ENCODE measurements at regions not wholly inside any gene's neighbourhood (a gene's known extent, or its start where the extent isn't known, plus 50 kb on each side); places are given as distances from the start of the nearest gene placed in this dataset.

DNA sequence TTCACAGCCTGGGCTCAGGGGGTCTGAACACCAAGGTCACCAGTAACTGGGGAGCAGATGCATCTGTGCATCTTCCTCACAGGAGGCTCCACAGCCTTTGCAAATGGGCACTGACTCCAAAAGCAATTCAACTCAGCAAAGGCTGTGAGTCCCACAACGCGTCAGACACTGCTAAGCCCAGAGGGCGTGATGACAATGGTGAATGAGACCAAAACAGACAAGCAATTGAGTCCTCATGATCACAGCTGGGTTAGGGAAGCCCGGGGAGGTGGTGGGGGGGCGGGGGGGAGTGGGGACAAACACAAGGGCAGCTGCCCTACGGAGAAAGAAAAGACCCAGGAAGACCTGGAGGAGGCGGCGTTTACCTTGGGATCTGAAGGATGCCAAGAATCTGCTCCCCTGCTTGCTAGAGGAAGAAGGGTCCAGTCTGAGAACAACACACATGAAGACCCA lies 61.6 kb upstream of the RNF32 start:
- TF ChIP-seq POLR2AphosphoS5 (IDR thresholded peaks at IDR 0.05; ENCODE audit: insufficient read depth, low read depth, low read length) (no peak), FOS (IDR thresholded peaks at IDR 0.05; ENCODE audit: borderline replicate concordance, insufficient read depth, low read length) (no peak), JUN (IDR thresholded peaks at IDR 0.05; ENCODE audit: borderline replicate concordance, insufficient read depth, insufficient read length, low read depth) (no peak)
- no peaks in the 10 kb centered on the region for H3K36me3 ChIP-seq (ENCODE audit: control insufficient read depth in 2 of 2, extremely low read depth in 1 of 2, insufficient read depth in 2 of 2, low read length in 2 of 2)
- no TSS peak for BruUV-seq (replicated peaks)
- H3K27ac ChIP-seq (ENCODE audit: insufficient read depth, low read depth, low read length): no peak overlapping the region
- H3K9me1 ChIP-seq (replicated peaks; ENCODE audit: control insufficient read depth, extremely low read depth, insufficient read depth, low read length): no peaks in the 10 kb centered on the region
- H4K20me1 ChIP-seq (replicated peaks; ENCODE audit: control insufficient read depth, extremely low read depth, insufficient read depth, low read length): no peaks in the 10 kb centered on the region
- dilution Hi-C loops (cut with MboI; ENCODE audit: extremely low pct_ligation_motif_present, low sequenced_read_pairs) (no loop called here), intact Hi-C loops (cut with micrococcal nuclease) (no loop called here)
- FAIRE-seq: no peak
- no peak overlapping the region for H3K4me2 ChIP-seq (ENCODE audit: insufficient read depth, low read length)
- no peak overlapping the region for H3K4me3 ChIP-seq (replicated peaks in 1 of 3; ENCODE audit: insufficient read depth in 1 of 3, low read depth in 1 of 3, low read length in 3 of 3)
- DNase-seq (ENCODE audit: low read depth, low spot score): no peak
- no peak overlapping the region for H3K9ac ChIP-seq (replicated peaks; ENCODE audit: extremely low read depth, insufficient read depth, low read length)
- H3K9me3 ChIP-seq (replicated peaks; ENCODE audit: control insufficient read depth, insufficient read depth, low read length): no peaks in the 10 kb centered on the region
- no peaks in the 10 kb centered on the region for H3K79me2 ChIP-seq (ENCODE audit: control insufficient read depth, insufficient read depth, low read length)
- H3K4me1 ChIP-seq (ENCODE audit: control insufficient read depth, extremely low read depth, insufficient read depth, low read length): no peaks in the 10 kb centered on the region
- H2AFZ ChIP-seq (ENCODE audit: low read depth, low read length): no peak overlapping the region
- POLR2A ChIA-PET: no interaction called here
- CTCF ChIA-PET: no interaction called here
- H3K27me3 ChIP-seq (ENCODE audit: control insufficient read depth in 2 of 2, insufficient read depth in 2 of 2, low read length in 2 of 2): no peaks in the 10 kb centered on the region

DNA sequence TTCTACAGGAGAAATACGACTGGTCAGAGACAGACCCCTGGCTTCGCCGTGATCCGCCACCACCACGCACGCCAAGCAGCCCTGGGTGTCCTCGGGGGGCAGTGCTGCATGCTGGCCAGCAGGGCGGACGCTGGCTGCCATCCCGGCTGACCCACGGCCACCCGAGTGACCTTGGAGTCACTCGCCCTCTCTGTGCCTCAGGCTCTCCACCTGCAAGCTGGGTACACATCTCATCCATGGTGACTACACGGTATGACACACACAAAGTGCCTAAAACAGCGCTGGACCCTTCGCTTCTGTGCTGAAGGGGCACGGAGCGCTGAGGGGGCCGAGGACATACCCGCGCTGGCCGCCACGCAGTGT lies 62.0 kb upstream of the RNF32 start:
- no peaks in the 10 kb centered on the region for H3K9me1 ChIP-seq (replicated peaks; ENCODE audit: control insufficient read depth, extremely low read depth, insufficient read depth, low read length)
- no peak overlapping the region for H3K27ac ChIP-seq (ENCODE audit: insufficient read depth, low read depth, low read length)
- dilution Hi-C loops (cut with MboI; ENCODE audit: extremely low pct_ligation_motif_present, low sequenced_read_pairs): no loop called here
- H3K9ac ChIP-seq (replicated peaks; ENCODE audit: extremely low read depth, insufficient read depth, low read length): no peak overlapping the region
- H3K27me3 ChIP-seq (ENCODE audit: control insufficient read depth in 2 of 2, insufficient read depth in 2 of 2, low read length in 2 of 2): no peaks in the 10 kb centered on the region
- ChIA-PET POLR2A (no interaction called here), CTCF (no interaction called here)
- no peaks in the 10 kb centered on the region for H3K9me3 ChIP-seq (replicated peaks; ENCODE audit: control insufficient read depth, insufficient read depth, low read length)
- no peaks in the 10 kb centered on the region for H3K4me1 ChIP-seq (ENCODE audit: control insufficient read depth, extremely low read depth, insufficient read depth, low read length)
- no peak for FAIRE-seq
- no peak overlapping the region for H2AFZ ChIP-seq (ENCODE audit: low read depth, low read length)
- no peaks in the 10 kb centered on the region for H3K36me3 ChIP-seq (ENCODE audit: control insufficient read depth in 2 of 2, extremely low read depth in 1 of 2, insufficient read depth in 2 of 2, low read length in 2 of 2)
- no peak for TF ChIP-seq JUN (IDR thresholded peaks at IDR 0.05; ENCODE audit: borderline replicate concordance, insufficient read depth, insufficient read length, low read depth)
- TF ChIP-seq EZH2 (IDR thresholded peaks at IDR 0.05; ENCODE audit: borderline replicate concordance, low read depth, low read length, severe bottlenecking): no peak
- TF ChIP-seq CTCF (IDR thresholded peaks at IDR 0.05; ENCODE audit: extremely low read depth in 1 of 2, insufficient read depth in 1 of 2, low read depth in 1 of 2, low read length in 2 of 2): no peak
- TF ChIP-seq POLR2AphosphoS5 (IDR thresholded peaks at IDR 0.05; ENCODE audit: insufficient read depth, low read depth, low read length): no peak
- no peak for TF ChIP-seq POLR2A (IDR thresholded peaks at IDR 0.05; ENCODE audit: low read depth, low read length)
- TF ChIP-seq FOS (IDR thresholded peaks at IDR 0.05; ENCODE audit: borderline replicate concordance, insufficient read depth, low read length): no peak
- no peak for TF ChIP-seq MYC (IDR thresholded peaks at IDR 0.05; ENCODE audit: low read depth, low read length)
- no peak for TF ChIP-seq GATA2 (IDR thresholded peaks at IDR 0.05; ENCODE audit: insufficient read depth, insufficient read length, low read depth, low read length)
- TF ChIP-seq, protein P1, sequence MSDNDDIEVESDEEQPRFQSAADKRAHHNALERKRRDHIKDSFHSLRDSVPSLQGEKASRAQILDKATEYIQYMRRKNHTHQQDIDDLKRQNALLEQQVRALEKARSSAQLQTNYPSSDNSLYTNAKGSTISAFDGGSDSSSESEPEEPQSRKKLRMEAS (IDR thresholded peaks at IDR 0.05; ENCODE audit: insufficient read depth, insufficient read length): no peak
- intact Hi-C loops (cut with micrococcal nuclease): no loop called here
- H4K20me1 ChIP-seq (replicated peaks; ENCODE audit: control insufficient read depth, extremely low read depth, insufficient read depth, low read length): no peaks in the 10 kb centered on the region
- no peak for DNase-seq (ENCODE audit: low read depth, low spot score)
- no peak overlapping the region for H3K4me2 ChIP-seq (ENCODE audit: insufficient read depth, low read length)
- no peak overlapping the region for H3K4me3 ChIP-seq (replicated peaks in 1 of 3; ENCODE audit: insufficient read depth in 1 of 3, low read depth in 1 of 3, low read length in 3 of 3)
- no TSS peak for BruUV-seq (replicated peaks)
- H3K79me2 ChIP-seq (ENCODE audit: control insufficient read depth, insufficient read depth, low read length): no peaks in the 10 kb centered on the region
